Activated CD4-positive, alpha-beta T cell treated with anti-CD3 and anti-CD28 coated beads, Interleukin-2, amount 10 ng/mL, durations not matched to agents 7 days and 5 days (primary cell): ENCODE measurements at regions not wholly inside any gene's neighbourhood (a gene's known extent, or its start where the extent isn't known, plus 50 kb on each side); places are given as distances from the start of the nearest gene placed in this dataset.

Experiments used
- CTCF ChIA-PET: fragments of 350-600 bp; sonication (Branson Sonifier 250); formaldehyde crosslinking; loops from one replicate; lab custom pipeline; 2021; ENCODE audit warnings: antibody characterized with exemption; lab: Charles Lee
- POLR2A ChIA-PET: fragments of 350-600 bp; sonication (Branson Sonifier 250); formaldehyde crosslinking; loops from one replicate; lab custom pipeline; 2021; ENCODE audit warnings: antibody characterized with exemption; lab: Charles Lee
- DNase-seq: peaks from one replicate; pipeline ENCODE4 v3.0.0-alpha.2; 2020
- H3K27ac Mint-ChIP-seq: one replicate; pipeline ENCODE4 v1.8.0; 2021; ENCODE audit warnings: mild to moderate bottlenecking, moderate library complexity, mixed read lengths
- H3K27me3 Mint-ChIP-seq: one replicate; pipeline ENCODE4 v1.8.0; 2021; ENCODE audit warnings: mixed read lengths
- H3K36me3 Mint-ChIP-seq: one replicate; pipeline ENCODE4 v1.8.0; 2021; ENCODE audit warnings: low read depth, mixed read lengths
- H3K4me1 Mint-ChIP-seq: one replicate; pipeline ENCODE4 v1.8.0; 2021; ENCODE audit warnings: mixed read lengths
- H3K4me3 Mint-ChIP-seq: one replicate; pipeline ENCODE4 v1.8.0; 2021; ENCODE audit warnings: mild to moderate bottlenecking, moderate library complexity, mixed read lengths
- H3K9me3 Mint-ChIP-seq: one replicate; pipeline ENCODE4 v1.8.0; 2021; ENCODE audit warnings: mixed read lengths

GRCh38 chr10:33506838-33507661, 172.6 kb upstream of the NRP1 start:
- H3K27ac Mint-ChIP-seq = no peak overlapping the region
- no peak for DNase-seq
- ChIA-PET POLR2A (no interaction called here), CTCF (interaction anchor here (0.7 to 1.1 kb wide), 2 partner anchors 14 to 464 kb away, joined by 3 read pairs; no protein-coding TSS in a partner anchor)
- peaks cover 4% of the 10 kb centered on the region for H3K27me3 Mint-ChIP-seq
- peaks cover 3% of the 10 kb centered on the region for H3K4me1 Mint-ChIP-seq
- H3K9me3 Mint-ChIP-seq = no peaks in the 10 kb centered on the region
- no peaks in the 10 kb centered on the region for H3K36me3 Mint-ChIP-seq
- H3K4me3 Mint-ChIP-seq = no peak overlapping the region

- Mint-ChIP-seq H3K27ac (no peak overlapping the region), H3K27me3 (peaks cover 4% of the 10 kb centered on the region), H3K4me1 (peaks cover 3% of the 10 kb centered on the region), H3K9me3 (no peaks in the 10 kb centered on the region), H3K36me3 (no peaks in the 10 kb centered on the region), H3K4me3 (no peak overlapping the region)
- no peak for DNase-seq
- ChIA-PET CTCF (no interaction called here), POLR2A (no interaction called here)
These were observed 171.9 kb upstream of the NRP1 start for GRCh38 chr10:33506391-33506790.

GRCh38 chr10:33501161-33501560, 166.7 kb upstream of the NRP1 start:
- DNase-seq = no peak
- no peak overlapping the region for H3K27ac Mint-ChIP-seq
- H3K27me3 Mint-ChIP-seq = peaks cover 5% of the 10 kb centered on the region
- no peak overlapping the region for H3K4me3 Mint-ChIP-seq
- H3K36me3 Mint-ChIP-seq = no peaks in the 10 kb centered on the region
- POLR2A ChIA-PET = no interaction called here
- CTCF ChIA-PET = no interaction called here
- H3K4me1 Mint-ChIP-seq = no peaks in the 10 kb centered on the region
- H3K9me3 Mint-ChIP-seq = no peaks in the 10 kb centered on the region

- Mint-ChIP-seq H3K27me3 (peaks cover 8% of the 10 kb centered on the region), H3K4me1 (no peaks in the 10 kb centered on the region), H3K36me3 (no peaks in the 10 kb centered on the region), H3K4me3 (no peak overlapping the region), H3K9me3 (no peaks in the 10 kb centered on the region), H3K27ac (no peak overlapping the region)
- DNase-seq = no peak
- ChIA-PET CTCF (interaction anchor here (0.7 kb wide), 1 partner anchor 1154 kb away, joined by 3 read pairs; no protein-coding TSS in a partner anchor), POLR2A (no interaction called here)
These were observed 164.0 kb upstream of the NRP1 start for GRCh38 chr10:33498391-33498891.

- ChIA-PET CTCF (interaction anchor here (0.5 kb wide), 1 partner anchor 33 kb away, joined by 3 read pairs; no protein-coding TSS in a partner anchor), POLR2A (no interaction called here)
- H3K9me3 Mint-ChIP-seq = no peaks in the 10 kb centered on the region
These were observed 162.9 kb upstream of the NRP1 start for GRCh38 chr10:33497338-33497737.

GRCh38 chr10:33496096-33496495, 161.6 kb upstream of the NRP1 start:
- Mint-ChIP-seq H3K4me3 (no peak overlapping the region), H3K27me3 (peaks cover 6% of the 10 kb centered on the region), H3K27ac (no peak overlapping the region), H3K36me3 (no peaks in the 10 kb centered on the region), H3K9me3 (no peaks in the 10 kb centered on the region), H3K4me1 (no peaks in the 10 kb centered on the region)
- POLR2A ChIA-PET = no interaction called here
- CTCF ChIA-PET = interaction anchor here (1.5 kb wide), 1 partner anchor 10 kb away, joined by 3 read pairs; no protein-coding TSS in a partner anchor
- DNase-seq = no peak

More at GRCh38 chr10:33497338-33497737, 162.9 kb upstream of the NRP1 start:
- H3K4me1 Mint-ChIP-seq = no peaks in the 10 kb centered on the region
- DNase-seq = no peak
- H3K27me3 Mint-ChIP-seq = peaks cover 8% of the 10 kb centered on the region
- H3K4me3 Mint-ChIP-seq = no peak overlapping the region
- no peak overlapping the region for H3K27ac Mint-ChIP-seq
- H3K36me3 Mint-ChIP-seq = no peaks in the 10 kb centered on the region

- no peak for DNase-seq
- H3K4me1 Mint-ChIP-seq = no peaks in the 10 kb centered on the region
- no peak overlapping the region for H3K27ac Mint-ChIP-seq
- no peaks in the 10 kb centered on the region for H3K9me3 Mint-ChIP-seq
- H3K4me3 Mint-ChIP-seq = no peak overlapping the region
- POLR2A ChIA-PET = no interaction called here
- H3K27me3 Mint-ChIP-seq = peaks cover 6% of the 10 kb centered on the region
- CTCF ChIA-PET = interaction anchor here (1.5 kb wide), 1 partner anchor 9 kb away, joined by 3 read pairs; no protein-coding TSS in a partner anchor
- no peaks in the 10 kb centered on the region for H3K36me3 Mint-ChIP-seq
These were observed 160.3 kb upstream of the NRP1 start for GRCh38 chr10:33494694-33495265.

GRCh38 chr10:33493978-33494377, 159.5 kb upstream of the NRP1 start:
- H3K9me3 Mint-ChIP-seq = no peaks in the 10 kb centered on the region
- POLR2A ChIA-PET = no interaction called here
- H3K27ac Mint-ChIP-seq = no peak overlapping the region
- CTCF ChIA-PET = no interaction called here
- no peak for DNase-seq
- no peaks in the 10 kb centered on the region for H3K4me1 Mint-ChIP-seq
- H3K27me3 Mint-ChIP-seq = peaks cover 3% of the 10 kb centered on the region
- H3K36me3 Mint-ChIP-seq = no peaks in the 10 kb centered on the region
- no peak overlapping the region for H3K4me3 Mint-ChIP-seq

GRCh38 chr10:33493497-33493896, 159.0 kb upstream of the NRP1 start:
- no peaks in the 10 kb centered on the region for H3K36me3 Mint-ChIP-seq
- CTCF ChIA-PET = interaction anchor here (0.5 kb wide), 1 partner anchor 14 kb away, joined by 3 read pairs; no protein-coding TSS in a partner anchor
- H3K27me3 Mint-ChIP-seq = peaks cover 3% of the 10 kb centered on the region
- no peak for DNase-seq
- H3K4me1 Mint-ChIP-seq = no peaks in the 10 kb centered on the region
- H3K4me3 Mint-ChIP-seq = no peak overlapping the region
- POLR2A ChIA-PET = no interaction called here
- H3K9me3 Mint-ChIP-seq = no peaks in the 10 kb centered on the region
- H3K27ac Mint-ChIP-seq = no peak overlapping the region

- ChIA-PET POLR2A (no interaction called here), CTCF (interaction anchor here (0.5 to 1.5 kb wide), 2 partner anchors 11 to 14 kb away, joined by 3 read pairs; no protein-coding TSS in a partner anchor)
- Mint-ChIP-seq H3K9me3 (no peaks in the 10 kb centered on the region), H3K4me1 (no peaks in the 10 kb centered on the region), H3K36me3 (no peaks in the 10 kb centered on the region), H3K4me3 (no peak overlapping the region), H3K27ac (no peak overlapping the region), H3K27me3 (peaks cover 3% of the 10 kb centered on the region)
- no peak for DNase-seq
These were observed 158.4 kb upstream of the NRP1 start for GRCh38 chr10:33492701-33493345.

- H3K4me3 Mint-ChIP-seq = no peak overlapping the region
- no peaks in the 10 kb centered on the region for H3K9me3 Mint-ChIP-seq
- H3K27me3 Mint-ChIP-seq = peaks cover 3% of the 10 kb centered on the region
- POLR2A ChIA-PET = no interaction called here
- H3K36me3 Mint-ChIP-seq = no peaks in the 10 kb centered on the region
- CTCF ChIA-PET = no interaction called here
- DNase-seq = no peak
- H3K27ac Mint-ChIP-seq = no peak overlapping the region
- H3K4me1 Mint-ChIP-seq = peaks cover 8% of the 10 kb centered on the region
These were observed 155.2 kb upstream of the NRP1 start for GRCh38 chr10:33489501-33490176.

- CTCF ChIA-PET = interaction anchor here (0.9 kb wide), 1 partner anchor 25 kb away, joined by 4 read pairs; no protein-coding TSS in a partner anchor
- peaks cover 8% of the 10 kb centered on the region for H3K4me1 Mint-ChIP-seq
- no peaks in the 10 kb centered on the region for H3K36me3 Mint-ChIP-seq
- H3K4me3 Mint-ChIP-seq = no peak overlapping the region
- no peaks in the 10 kb centered on the region for H3K9me3 Mint-ChIP-seq
- POLR2A ChIA-PET = no interaction called here
- H3K27ac Mint-ChIP-seq = peak overlapping the region; percentile 81
- peaks cover 2% of the 10 kb centered on the region for H3K27me3 Mint-ChIP-seq
- DNase-seq = no peak
These were observed 152.7 kb upstream of the NRP1 start for GRCh38 chr10:33487014-33487776.
